ENCODE measurements at regions not wholly inside any gene's neighbourhood (a gene's known extent, or its start where the extent isn't known, plus 50 kb on each side); places are given as distances from the start of the nearest gene placed in this dataset.
"Not testable (repeated sequence)": the region's sequence is repeated elsewhere in the genome, so short reads cannot be mapped to it uniquely, and the experiment has no call there.

DNA sequence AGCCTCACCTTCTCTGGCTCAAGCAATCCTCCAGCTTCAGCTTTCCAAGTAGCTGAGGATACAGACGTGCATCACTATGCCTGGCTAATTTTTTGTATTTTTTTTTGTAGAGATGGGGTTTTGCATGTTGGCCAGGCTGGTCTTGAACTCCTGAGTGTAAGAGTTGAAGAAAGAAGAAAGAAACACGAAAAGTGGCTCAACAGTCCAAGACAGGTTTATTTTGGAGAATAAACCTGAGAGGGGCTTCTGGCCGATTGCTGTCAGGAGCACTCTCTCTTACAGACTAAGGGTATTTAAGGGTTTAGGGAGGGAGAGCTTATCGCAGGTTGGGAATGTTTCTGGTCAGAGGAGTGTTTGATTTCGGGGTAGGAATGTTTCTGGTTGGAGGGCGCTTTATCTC, 75.9 kb downstream of the RRM2 start:
- not testable (repeated sequence) for DNase-seq

DNA sequence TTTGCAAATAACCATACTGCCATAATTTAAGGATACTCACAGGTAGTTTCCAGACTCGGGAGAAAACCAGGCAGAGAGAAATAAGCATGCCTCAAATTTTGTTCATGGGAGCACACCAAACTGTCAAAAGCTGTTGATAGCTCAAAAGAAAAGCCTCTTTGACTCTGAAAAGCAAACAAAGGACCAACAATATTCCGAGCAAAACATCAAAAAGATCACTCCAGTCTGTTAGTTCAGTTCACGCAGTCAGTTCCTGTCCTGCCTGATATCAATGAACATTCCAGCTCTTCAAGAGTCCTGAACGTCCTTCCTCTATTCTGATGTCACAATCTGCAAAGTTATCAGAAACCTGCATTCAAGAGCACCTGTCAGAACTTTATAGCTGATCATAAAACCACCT, 78.7 kb downstream of the RRM2 start:
- DNase-seq = no peak

DNA sequence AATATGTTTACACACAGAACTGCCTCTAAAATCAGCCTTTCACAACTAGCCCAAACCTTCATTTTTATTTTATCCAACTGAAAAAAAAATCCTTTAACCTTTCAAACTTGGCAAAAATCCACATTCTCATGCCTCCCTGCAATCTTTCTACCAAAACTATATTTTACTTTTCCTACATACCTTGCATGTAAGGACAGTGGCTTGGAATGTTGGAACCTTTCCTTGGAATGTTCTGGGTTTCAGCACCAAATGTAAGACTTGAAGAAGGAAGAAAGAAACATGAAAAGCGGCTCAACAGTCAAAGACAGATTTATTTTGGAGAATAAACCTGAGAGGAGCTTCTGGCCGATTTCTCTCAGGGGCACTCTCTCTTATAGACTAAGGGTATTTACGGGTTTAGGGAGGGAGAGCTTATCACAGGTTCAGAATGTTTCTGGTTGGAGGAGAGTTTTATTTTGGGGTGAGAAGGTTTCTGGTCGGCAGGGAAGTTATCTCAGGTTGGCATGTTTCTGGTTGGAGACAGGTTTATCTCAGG, 79.7 kb downstream of the RRM2 start:
- no peak for DNase-seq

DNA sequence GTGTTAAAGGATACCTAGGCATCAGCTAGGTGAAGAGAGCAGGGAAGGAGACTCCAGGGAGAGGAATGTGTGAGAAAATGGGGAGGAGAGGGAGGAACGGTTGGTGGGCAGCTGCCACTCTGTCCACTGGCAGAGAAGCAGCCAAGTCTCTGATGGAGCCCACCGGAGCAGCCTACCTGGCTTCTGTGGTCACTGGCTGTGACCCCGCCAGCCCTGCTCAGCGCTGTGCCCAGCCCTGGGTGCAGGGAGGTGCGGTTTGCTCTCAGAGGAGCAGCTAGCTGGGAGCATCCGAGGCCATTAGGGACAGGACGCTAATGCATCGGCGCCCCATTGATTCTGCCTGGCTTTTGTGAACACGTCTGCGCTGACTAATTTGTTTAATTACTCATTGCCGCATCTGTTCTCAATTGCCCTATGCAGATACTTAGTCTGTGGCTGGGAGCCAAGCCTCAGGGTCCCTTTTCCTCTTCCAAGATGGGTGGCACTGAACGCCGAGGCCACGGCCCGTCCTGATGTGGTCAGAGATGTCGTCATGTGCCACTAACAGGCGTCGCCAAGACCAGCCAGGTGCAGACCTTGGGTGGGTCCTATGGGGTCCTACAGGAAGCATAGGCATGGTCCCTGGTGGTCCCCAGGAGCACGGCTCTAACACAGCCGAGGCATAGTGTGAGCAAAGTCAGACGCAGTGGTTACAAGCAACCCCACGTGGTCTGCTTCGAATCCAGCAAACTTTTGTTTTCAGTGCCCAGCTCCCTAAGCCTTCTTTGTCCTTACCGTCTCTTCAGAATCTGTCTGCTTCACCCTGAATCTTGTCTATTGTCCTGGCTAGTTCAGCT, 82.0 kb downstream of the RRM2 start:
- DNase-seq = peak in 1 of 56 donors; percentile 39

DNA sequence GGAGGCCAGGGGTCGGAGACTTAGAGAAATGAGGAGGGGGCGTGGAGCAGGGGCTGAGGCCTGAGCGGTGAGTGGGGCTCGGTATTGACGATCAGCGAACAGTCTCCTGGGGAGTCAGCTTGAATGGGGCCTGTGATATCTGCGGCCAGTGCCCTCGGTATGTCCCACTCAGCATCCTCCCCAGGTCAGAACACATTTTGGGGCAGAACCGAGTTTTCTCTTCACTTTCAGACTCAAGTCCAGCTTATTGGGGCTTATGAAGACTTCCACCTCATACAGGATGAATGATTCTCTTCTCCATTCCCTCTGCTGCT, 82.6 kb downstream of the RRM2 start:
- no peak for DNase-seq

DNA sequence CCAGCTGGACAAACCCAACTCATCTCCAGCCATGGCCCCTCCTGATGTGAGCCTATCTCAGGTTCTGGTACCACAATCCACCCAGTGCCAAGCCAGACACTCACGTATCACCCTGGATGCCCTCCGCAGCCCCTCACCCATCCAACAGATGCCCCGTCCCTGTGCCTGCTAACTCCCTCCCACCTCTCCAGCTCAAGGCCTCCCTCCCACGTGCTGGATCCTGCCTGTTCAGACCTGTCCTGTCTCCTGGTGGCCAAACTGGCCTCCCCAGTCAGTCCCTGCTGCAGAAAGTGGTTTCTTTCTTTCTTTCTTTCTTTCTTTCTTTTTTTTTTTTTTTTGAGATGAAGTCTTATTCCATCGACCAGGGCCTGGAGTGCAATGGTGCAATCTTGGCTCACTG, 86.2 kb downstream of the RRM2 start:
- DNase-seq = no peak

DNA sequence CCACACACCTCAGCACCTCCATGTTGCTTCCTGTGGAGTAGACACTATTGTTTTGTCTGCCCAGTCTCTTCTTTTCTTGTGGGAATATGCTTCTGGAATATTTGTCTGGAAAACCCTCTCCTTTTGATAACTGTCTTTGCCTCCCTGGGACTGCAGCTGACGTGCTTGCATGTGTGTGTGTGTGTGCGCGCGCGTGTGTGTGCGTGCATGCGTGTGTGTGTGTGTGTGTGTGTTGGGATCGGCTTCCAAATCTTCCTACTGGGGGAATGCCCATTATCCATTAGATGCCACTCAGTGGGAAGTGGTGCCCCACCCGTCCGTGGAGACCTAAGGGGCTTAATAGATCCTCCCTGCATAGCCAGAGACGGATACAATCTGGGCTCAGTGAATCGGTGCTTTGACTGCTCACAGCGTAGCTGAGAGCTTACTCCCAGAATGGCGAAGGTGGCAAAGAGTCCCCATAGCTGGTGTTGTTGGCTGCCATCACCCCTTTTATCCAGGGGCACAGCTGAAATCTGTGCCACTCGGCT, 86.9 kb downstream of the RRM2 start:
- no peak for DNase-seq

DNA sequence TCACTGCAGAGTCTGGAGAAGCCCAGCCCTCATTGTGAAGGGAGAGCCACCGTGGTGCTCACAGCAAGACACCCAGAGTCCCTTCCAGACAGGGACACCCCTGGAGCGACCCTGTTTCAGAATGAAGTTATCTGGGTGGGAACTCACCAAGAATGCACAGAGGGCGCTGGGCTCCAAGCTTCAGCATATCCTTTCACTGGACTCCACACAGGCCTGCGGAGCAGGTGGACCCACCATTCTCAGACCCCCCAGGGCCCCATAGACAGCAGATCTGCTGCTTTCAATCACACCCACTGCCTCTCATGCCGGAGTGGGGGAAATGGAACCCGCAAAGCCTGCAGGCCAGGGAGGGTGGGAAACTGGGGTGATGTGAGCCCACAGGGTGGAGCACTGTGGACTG, 87.8 kb downstream of the RRM2 start:
- no peak for DNase-seq

DNA sequence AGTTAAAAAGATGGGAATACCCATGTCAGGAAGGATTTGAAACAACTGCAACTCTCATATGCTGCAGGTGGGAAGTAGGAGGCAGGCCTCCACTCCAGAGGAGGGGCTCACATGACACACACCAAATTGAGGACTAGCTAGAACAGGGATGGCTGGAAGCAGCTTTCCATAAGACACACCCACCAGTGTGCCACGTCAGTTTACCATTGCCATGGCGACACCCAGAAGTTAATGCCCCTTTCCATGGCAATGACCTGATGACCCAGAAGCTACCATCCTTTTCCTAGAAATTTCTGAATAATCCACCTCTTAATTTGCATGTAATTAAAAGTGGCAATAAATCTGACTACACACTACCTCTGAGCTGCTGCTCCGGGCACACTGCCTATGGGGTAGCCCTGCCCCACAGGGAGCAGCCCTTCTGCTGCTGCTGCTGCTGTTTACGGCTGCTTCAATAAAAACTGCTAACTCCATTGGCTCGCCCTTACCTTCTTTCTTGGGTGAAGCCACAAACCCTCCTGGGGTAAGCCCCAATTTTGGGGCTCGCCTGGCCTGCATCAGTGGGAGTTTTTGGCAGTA, 89.4 kb downstream of the RRM2 start:
- DNase-seq = no peak

DNA sequence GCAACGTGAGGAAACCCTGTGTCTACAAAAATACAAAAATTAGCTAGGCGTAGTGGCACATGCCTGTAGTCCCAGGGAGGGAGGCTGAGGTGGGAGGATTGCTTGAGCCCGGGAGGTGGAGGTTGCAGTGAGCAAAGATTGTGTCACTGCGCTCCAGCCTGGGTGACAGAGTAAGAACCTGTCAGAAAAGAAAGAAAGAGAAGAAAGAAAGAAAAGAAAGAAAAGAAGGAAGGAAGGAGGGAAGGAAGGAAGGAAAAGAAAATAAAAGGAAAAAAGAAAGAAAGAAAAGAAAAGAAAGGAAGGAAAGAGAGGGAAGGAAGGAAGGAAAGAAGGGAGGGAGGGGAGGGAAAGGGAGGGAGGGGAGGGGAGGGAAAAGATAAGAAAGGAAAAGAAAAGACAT, 89.9 kb upstream of the HPCAL1 start:
- DNase-seq = no peak

DNA sequence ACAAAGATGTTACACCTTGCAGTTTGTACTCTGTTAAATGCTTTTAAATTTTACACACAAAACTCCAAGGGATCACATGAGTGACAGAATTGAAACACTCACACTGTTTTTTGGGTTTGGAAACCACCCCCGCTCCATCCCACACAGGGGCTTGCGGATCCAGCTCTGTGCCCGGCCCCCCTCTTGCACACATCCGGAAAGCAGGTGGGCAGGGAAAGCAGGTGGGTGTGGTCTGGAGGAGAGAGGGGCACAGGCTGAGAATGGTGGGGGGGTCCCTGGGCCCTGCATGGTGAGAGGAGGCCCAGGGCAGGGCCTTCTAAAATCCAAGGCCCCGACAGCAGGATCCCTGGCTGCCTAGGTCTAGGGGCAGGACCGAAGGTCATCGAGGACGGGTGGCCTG, 88.5 kb upstream of the HPCAL1 start:
- no peak for DNase-seq

DNA sequence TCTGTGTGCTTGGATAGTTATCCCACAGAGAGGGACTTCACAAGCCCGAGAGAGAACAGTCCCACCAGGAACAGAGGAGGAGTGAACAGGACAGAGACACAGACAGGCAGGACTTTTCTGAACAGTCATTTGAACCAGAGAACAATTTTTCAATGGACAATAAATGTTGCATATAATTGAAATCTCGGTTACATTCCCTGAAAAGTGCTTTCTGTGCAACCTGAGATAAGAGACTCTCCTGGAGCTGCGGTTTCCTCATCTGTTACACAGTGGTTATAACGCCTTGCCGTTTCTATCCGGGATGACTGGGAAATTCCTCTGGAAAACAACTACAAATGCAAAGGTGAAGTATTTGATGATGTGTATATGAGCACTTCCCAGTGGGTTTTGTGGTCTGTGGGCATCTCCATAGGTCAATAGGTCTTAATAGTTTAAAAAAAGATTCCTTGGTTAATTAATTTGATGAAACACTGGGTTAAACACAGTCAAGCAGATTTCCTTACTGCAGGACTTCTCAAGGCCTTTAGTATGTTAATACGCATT, 87.2 kb upstream of the HPCAL1 start:
- DNase-seq = no peak

DNA sequence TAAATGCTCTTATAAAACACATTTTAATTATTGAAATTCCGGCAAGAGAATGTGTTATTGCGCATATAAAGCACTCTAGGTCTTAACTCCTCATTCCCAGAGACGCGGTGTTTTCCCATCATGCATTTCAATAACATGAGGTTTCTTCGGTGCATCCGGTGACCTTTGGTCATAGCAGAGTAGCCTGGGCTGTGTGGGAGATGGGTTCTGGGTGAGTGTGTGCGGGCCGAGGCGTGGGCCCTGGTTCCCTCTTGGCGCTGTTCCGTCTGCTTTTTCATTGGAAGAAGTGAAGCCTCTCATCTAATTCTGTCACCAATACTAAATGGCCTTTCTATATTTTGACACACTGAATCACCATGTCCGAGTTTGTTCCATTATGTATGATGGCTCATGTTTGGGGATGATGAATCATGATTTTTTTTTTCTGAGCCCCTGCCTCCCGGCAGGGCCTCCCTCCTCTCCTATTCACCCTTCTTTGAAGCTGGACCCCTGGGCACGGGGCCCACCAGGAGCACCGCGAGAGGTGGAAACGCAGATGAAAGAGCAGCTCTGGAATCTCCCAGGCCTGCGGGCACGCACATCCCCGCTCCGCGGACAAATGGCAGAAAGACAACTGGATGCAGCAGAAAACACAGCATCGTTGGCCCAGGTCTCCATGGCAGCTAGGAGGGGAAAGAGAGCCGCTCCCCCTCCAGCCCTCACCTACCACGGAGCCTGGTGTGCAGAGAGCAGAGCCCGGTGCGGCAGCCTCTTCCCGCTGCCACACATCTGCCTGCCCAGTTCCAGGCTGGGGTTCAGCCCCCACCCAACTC, 85.8 kb upstream of the HPCAL1 start:
- DNase-seq = no peak

DNA sequence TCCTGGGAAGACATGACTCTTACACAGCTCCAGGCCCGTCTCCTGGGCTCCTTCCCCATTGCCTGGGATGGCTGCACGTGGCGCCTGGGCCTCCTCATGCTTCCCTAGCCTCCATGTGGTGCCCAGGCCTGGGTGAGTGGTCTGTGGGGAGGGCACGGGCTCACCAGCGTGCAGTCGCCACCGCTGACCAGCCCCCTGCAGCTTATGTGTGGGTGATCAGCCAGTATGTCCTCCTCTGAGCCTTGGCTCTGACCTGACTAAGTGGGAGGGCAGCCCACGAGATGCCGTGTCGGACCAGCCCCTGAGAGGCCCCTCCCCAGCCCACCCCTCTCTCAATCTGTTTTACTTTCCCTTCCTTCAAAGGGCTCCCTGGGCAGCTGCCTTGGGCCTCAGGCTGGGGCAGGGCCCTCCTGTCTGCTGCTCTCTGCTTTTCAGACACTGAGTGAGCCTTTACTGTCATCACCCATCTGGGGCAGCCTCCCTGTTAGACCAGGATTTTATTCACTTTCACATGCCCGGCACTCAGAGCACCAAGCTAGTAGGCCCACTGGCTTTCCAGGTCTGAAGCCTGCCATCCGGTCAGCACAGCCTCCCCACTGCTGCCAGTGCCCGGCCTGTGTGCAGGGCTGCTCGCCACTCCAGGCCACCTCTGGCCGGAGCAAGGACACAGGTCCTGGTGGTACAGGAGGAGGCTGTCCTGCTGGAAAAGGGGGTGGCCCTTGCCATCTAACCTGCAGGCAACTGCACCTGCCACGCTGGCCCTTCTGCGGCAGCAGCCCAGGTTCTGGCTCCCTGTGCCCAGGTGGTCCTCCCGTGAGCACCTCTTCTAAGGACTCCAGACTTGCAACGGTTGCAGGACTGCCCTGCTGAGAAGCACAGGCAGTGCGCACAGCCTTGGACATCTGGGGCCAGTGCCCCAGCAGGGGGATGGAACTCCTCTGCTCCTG, 84.9 kb upstream of the HPCAL1 start:
- DNase-seq = no peak

DNA sequence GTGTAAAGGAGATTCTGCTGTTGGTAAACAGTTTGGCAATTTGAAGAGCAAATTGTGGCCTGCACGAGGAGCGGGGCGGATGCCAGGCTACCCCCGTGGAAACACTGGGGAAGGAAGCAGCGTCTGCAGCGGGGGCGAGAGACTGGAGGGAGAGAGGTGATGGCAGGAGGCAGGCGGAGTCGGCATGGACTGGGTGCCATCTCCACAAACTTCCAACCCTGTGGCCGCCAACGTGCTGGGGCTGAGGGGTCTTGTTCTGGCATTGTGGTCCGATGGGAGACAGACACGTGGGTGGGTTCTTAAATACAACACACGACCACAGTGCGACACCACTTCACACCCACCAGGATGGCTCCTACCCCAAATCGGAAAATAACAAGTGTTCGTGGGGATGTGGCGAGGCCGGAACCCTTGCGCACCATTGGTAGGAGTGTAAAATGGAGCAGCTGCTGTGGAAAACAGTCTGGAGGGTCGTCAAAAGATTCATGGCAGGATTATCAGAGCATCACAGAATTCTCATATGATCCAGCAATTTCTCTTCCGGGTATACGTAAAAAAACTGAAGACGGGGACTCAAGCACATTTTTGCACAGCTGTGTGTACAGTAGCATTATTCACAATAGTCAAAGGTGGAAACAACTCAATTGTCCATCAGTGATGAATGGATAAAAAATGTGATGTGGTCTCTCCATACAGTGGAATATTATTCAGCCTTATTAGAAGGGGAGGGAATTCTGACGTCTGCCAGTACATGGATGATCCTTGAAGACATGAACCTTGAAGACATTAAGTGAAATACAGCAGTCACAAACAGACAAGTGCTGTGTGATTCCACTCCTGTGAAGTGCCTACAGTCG, 82.4 kb upstream of the HPCAL1 start:
- DNase-seq = no peak

DNA sequence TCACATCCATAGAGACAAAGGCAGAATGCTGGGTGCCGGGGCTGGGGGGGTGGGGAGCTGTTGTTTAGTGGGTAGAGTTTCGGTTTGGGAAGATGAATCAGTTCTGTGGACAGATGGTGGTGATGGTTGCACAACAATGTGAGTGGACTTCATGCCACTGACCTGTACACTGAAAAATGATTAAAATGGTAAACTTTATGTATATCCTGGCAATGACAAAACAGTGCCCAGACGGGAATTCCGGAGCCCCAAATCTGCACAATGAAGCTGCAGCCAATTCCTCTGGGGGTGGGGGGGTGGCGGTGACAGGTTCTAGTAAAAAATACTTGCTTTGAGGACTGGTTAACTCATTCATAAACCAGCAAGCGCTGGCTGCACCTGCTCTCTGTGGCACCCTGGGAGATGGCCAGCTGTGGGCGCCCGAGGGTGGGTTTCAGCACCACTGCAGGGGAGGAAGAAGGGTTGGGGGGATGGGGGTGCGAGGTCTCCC, 81.8 kb upstream of the HPCAL1 start:
- DNase-seq = no peak

DNA sequence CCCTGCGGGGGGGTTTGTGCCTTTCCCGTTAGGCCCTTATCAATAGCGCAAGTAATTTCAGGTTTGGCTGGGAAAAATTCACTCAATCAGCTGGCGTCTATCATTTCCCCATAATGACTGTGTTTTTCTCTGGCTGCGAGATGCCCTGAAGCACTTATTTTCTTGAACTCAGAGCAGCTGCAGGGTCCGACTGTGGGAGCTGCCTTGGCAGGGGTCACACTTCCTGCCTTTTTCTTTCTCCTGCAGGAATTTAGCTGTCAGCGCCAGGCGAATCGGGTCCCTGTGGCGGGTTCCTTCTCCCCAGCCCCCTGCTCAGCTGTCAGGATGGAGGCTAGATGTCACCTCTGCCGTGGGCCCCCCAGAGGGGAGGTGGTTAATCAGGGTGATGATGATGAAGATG, 81.3 kb upstream of the HPCAL1 start:
- no peak for DNase-seq

DNA sequence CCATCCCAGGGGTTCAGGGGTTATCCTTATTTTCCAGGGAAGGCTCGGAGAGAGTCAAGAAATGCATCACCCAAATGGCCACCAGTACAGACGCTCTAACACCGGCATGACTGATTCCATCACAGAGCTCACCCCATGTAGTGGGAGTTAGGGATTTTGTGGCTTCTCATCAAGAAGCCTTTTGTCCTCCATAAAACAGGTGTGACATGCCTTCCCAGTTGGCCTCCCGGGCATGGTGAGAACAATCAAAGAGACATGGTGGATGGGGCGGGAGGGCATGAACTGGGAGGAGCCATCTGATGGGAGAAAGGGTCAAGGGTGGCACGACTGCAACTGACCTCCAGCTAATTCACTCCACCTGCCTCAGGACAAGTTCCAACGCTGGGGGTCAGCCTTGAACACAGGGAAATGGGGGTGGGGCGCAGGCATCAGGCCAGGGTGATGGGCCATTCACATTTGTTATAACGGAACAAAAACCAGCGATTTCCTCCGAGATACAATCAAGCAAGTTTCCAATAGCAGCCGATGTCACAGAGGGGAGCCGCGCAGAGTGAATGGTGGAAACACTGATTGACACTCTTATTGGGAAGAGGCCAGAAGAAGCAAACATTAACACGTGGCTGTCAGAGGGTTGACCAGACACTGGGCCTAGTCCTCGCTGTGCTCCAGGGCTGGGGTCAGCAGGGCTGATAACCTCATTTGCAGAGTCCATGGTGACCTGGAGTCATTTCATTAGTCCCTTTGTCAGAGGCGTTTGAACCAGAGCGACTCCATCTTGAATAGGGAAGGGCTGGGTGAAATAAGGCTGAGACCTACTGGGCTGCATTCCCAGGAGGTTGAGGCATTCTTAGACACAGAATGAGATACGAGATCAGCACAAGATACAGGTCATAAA, 80.5 kb upstream of the HPCAL1 start:
- DNase-seq = no peak

Data from amygdala (tissue), 56 donors.